HK-2 (cell line): ENCODE measurements at regions not wholly inside any gene's neighbourhood (a gene's known extent, or its start where the extent isn't known, plus 50 kb on each side); places are given as distances from the start of the nearest gene placed in this dataset.
"Not testable (repeated sequence)": the region's sequence is repeated elsewhere in the genome, so short reads cannot be mapped to it uniquely, and the experiment has no call there.

Source experiments
- DNase-seq: peaks from one replicate; pipeline ENCODE4 v3.0.0-alpha.2; 2018; ENCODE audit not compliant: unreplicated experiment

DNA sequence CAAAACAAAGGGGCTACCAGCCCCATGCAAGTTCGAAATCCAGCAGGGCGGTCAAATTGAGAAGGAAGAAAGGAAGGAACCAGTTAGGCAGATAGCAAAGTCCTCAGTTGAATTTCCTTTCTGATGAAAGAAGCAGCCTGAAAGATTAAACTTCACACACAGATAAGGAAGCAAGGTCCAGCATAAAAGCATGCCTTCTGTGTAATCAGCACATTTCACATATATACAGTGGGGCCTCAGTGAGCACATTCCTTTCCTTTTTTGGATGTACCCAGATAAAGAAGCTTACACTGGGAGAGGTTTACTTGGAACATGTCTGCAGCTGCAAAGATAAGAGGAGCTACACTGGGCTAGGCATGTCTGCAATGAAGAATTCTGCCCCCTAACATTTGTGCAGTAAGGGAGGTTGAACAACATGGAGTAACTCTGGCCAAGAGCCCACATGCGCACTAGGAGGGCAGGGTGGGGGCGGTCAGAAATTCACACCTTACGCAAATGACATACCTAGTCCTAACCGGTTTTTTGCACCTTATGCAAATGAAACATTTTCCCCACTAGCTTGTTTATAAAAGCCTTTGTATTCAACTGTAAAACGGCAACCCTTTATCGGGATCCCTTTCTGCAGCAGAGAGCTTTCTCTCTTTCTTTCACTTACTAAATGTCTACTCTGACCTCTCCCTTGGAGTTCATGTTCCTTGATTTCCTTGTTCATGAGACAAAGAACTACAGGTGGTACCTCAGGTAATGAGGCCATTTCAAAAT is 149.7 kb upstream of the FBXL17 start:
- no peak for DNase-seq

DNA sequence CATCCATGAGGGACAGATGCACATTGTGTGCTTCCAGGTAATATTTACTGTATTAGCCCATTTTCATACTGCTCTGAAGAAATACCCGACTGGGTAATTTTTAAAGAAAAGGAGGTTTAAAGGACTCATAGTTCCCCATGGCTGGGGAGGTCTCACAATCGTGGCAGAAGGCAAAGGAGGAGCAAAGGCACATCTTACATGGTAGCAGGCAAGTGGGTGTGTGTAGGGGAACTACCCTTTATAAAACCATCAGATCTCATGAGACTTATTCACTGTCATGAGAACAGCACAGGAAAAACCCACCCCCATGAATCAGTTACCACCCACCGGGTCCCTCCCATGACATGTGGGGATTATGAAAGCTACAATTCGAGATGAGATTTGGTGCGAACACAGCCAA is 148.8 kb upstream of the FBXL17 start:
- no peak for DNase-seq

DNA sequence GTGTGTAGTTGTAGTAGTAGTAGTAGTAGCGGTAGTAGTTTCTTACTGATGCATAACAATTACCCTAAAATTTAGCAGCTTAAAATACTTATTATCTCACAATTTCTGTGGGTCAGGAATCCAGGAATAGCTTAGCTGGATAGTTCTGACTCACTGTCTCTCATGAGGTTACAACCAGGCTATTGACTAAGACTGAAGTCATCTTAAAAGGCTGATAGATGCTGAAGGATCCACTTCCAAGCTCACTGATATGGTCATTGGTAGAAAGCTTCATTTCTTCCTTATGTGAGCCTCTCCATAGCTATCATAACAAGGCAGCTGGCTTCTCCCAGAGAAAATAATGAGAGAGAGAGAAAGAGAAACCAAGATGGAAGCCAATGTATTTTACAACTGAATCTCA is 147.5 kb upstream of the FBXL17 start:
- DNase-seq = no peak

DNA sequence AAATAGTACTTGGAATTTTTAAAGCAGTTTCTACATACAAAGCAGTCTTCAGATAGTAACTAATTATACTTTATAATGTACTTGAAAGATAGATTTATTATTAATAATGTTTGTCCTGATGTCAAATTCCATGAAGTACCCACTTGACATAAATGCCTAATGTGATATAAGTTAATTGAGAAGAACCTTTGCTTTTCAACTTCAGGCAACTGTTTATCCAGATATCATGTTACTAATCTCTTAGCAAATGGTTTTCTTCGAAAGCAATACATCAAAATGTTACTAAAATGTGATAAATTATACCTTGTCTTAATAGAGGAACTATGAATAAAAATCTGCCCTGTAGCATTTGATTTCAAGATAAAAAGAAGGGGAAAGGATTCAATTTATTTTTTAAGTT is 146.8 kb upstream of the FBXL17 start:
- DNase-seq = no peak

DNA sequence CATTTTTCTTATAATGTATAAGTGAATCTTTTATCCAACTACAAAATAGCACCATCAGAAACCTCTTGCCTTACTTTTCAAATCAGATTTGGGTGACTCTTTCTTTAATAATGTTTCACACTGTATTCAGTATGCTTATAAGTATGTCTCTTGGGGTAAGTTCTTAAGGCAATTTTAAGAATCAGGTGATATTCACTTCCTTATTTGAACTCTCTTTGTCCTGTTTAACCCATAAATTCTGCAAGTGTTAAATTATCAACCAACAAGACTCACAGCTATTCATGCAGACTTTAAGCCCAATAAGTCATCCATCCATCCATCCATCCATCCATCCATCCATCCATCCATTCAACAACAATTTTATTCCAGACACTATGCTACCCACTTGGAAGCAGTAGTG is 142.7 kb upstream of the FBXL17 start:
- DNase-seq = no peak

DNA sequence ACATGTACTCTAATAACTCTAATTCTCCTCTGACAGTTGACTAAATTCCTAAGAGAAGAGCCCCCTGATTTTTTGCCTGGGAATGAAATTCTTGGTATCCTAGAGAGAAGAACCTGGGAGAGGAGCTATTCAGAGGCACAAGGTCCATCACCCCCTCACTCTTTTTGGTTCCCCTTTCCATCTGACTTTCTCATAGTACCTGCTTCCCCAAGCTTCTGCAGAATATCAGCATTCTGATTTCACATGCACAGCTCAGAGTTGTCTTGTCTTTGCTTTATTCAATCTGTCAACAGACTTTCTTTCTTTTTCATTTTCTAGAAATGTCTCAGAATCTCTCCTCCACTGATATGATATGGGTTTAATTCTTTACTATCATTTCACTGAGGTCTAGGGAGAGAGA is 141.5 kb upstream of the FBXL17 start:
- no peak for DNase-seq

DNA sequence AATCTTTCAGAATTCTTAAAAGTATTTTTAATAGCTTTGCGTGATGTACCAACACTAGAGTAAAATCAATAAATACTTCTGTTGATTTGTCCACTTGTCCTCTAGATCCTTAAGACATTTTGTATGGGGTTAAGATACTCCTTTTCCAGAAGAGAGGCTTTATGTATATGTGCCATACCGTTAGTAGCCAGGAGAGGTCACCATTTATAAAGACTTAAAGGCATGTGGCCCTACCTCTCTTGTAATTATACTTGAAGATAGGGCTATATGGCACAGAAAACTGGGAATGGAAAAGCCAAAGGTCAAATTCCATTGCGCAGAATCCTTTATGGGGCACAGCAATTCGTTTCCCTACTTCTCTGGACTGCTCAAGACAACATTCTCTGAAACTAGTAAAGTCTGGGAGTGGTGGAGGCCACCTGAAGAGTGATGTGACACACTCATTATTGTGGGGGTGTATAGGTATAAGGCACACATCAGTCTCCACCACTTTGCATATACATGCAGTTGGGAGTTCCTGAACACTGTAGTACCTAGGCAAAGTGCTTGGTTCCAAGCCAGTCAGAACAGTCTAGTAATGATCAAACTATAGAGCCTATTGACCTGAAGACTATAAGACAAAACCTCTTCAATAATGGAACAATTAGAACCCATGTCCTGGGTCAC is 140.1 kb upstream of the FBXL17 start:
- no peak for DNase-seq

DNA sequence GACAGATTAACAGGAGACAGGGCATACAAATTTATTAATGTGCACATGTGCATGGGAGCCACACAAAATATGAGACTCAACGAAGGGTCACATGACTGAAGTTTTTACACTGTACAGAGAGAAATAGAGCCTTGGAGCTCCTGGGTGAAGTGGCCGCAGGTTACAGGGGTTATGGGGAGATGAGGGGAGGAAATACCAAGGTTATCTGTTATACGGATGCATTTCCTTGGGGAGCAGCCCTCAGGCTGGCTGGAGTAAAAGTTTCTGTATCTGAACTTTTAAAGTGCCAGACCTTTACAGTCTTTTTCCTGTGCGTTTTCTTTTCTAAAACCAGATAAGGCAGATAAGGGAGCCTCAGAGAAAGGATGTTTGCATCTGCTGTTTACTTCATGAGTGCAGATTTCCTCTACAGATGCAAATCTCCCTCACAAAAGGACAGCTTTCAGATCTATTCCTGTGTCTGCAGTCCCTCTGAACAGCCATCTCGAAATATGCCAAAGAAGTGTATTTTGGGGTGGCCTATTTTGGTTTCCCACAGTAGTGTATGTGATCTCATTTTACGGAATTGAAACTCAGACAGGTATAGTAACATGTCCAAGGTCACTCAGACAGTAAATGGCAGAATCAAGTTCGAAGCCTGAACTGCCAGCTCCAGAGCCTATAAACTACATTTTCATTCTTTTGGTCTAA is 139.3 kb upstream of the FBXL17 start:
- no peak for DNase-seq

DNA sequence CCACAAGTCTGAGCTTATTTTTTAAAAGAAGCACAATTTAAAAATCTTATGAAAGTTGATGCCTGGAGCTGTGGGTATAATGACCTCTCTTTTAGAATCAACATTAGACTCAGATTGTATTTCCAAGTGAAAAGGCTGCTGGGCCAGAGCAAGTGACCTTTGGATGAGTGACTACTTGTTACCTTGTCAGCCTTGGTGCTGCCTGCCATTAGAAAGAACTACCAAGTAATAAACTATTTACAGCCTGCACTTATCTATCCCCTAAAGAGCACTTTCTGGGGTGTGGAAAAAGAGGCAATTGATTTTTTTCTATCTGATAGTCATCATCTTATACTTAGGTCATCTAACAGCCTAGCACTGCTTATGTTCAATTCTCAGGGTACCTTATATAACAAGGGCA is 134.9 kb upstream of the FBXL17 start:
- no peak for DNase-seq

DNA sequence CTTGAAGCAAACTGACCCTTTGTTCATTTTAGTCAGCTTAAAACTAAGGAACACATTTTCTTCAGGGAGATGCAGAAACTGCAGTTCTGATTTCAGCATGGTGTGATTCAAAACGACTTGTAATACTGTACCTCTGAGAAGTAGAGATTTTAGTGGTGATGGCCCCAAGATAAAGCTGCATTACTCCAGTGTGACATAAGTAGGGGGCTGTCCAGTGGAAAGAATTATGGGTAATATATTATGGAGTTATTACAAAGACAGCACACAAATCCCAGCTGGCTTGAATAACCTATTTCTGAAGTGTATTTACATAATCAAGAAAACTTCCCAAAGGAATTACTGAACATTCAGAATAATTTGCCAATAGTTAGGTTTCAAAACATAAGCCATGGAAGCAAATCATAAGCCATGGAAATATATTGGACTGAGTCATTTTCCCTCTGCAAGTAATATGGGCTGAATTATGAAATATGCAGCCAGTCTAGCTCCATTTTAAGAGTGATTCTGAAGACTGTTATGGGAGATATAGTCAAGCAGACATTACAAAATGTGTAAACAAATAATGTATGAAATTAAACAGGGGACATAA is 133.7 kb upstream of the FBXL17 start:
- no peak for DNase-seq

DNA sequence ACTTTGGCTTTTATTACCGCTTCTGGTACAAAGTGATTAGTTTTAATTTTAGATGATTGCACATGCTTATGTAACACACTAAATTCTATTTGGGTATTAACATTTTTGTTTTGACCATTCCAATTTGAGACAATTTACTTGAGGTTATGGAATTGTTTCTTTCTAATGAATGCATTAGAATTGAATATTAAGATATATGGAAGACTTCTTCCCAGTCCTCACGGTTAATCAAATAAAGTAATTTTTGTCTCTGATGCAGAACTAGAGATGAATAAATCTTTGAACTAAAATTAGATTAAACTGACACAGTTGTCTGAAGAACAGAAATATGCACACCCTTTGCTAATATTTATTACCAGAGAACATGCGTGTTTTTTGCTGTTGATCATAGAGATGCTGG is 127.1 kb upstream of the FBXL17 start:
- no peak for DNase-seq

DNA sequence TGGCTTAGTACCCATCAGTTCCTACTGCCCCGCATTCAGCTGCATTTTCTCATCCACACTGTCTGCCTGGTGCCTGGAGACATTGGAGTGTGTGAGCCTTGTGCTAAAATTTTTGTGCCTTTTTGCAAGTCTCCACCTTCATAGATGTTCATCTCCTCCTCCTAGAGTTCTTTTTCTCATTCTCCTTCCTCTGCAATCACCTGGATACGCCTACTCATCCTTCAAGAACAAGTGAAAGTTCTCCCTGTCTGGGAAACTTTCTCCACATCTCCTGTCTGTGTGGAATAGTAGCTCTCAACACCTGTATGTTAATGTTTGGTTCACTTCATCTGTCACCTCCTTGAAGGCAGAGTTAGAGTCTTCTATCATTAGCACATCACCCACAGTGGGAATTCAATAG is 125.7 kb upstream of the FBXL17 start:
- no peak for DNase-seq

DNA sequence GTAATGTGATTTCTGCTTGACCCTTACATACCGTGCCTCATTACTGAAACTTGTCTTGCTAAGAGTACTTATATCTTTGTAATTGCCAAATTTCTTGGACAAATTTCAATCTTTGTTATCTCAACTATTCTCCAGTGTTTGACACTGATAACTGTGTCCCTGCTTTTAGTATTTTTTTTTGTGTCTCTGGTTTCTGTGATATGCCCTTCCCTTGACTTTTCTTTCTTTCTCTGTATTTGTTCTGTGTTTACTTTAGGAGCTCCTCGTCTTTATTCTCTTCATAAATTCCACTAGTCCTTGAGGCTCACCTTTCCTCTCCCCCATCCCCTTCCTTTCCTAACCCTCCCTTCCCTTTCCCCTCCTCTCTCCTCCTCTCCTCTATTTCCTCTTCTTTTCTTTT is 123.7 kb upstream of the FBXL17 start:
- DNase-seq = no peak

DNA sequence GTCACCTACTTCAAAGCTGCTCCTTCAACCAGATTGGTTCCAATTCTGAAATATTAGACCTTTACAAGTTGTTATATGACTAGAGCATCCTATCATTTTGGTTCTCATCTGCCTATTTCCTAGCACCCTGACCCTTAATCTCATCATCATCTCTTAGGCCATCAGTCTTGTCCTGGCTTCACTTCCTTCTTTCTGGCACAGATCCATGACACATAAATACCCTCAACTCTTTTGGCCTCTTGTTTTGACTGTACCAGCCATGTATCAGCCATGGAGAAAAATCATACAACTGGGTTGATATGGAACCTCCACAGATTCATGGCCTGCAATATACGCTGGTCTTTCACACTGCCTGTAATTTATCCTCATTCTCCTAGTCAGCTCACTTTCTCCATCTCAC is 123.1 kb upstream of the FBXL17 start:
- no peak for DNase-seq

DNA sequence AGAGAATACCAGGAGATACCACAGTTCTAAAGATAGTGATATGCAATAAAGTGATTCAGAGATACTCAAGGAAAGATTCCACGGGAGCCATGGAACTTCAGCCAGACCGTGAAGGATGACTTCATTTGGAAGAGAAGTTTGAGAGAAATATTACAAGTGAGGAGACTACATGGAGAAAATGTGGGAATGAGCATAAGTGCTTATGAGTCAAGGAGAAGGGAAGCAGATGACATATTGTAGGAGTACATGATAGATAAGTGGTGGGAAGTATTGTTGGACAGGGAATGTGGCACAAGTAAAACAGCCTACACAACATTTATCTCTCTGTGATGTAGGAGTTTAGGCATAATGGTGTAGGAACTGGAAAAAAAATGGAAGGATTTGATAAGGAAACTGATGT is 122.1 kb upstream of the FBXL17 start:
- no peak for DNase-seq

DNA sequence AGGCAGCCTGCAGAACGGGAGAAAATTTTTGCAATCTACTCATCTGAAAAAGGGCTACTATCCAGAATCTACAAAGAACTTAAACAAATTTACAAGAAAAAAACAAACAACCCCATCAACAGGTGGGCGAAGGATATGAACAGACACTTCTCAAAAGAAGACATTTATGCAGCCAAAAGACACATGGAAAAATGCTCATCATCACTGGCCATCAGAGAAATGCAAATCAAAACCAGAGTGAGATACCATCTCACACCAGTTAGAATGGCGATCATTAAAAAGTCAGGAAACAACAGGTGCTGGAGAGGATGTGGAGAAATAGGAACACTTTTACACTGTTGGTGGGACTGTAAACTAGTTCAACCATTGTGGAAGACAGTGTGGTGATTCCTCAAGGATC is 113.7 kb upstream of the FBXL17 start:
- DNase-seq = not testable (repeated sequence)

DNA sequence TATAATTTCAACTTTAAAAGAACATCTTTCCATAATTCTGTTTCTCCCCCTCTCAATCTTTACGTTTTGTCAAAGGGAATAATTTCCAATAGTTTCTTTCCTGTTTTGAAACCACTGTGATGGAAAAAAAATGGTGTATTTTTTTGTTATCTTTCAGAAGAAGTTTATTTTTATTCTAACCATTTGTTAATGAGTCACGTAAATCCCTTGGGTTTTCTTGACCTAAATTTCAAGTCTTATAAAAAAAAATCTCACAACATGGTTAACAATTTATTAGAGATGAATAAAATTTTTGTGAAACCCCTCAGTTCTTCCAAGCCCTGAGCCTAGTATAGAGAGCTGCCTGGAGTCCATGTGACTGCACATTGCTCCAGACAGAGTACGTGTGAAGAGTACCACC is 106.1 kb upstream of the FBXL17 start:
- DNase-seq = no peak

DNA sequence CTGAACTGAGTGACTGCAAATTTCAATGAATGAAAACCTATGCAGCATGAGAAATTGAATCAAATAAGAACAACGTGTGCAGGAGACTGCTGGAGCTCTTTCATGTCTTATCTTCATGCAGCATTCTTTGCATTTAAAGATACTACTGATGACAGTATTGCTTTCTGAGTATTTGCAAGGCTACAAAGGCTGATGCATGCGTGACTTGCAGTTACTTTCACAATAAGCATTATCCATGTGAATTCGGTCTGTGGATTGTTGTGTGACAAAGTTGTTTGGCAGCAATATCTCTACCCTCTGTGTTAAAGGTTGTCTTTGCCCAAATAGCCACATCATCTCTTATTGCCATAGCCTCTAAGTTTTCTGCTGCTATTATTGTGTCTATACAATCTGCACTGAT is 102.1 kb upstream of the FBXL17 start:
- no peak for DNase-seq

DNA sequence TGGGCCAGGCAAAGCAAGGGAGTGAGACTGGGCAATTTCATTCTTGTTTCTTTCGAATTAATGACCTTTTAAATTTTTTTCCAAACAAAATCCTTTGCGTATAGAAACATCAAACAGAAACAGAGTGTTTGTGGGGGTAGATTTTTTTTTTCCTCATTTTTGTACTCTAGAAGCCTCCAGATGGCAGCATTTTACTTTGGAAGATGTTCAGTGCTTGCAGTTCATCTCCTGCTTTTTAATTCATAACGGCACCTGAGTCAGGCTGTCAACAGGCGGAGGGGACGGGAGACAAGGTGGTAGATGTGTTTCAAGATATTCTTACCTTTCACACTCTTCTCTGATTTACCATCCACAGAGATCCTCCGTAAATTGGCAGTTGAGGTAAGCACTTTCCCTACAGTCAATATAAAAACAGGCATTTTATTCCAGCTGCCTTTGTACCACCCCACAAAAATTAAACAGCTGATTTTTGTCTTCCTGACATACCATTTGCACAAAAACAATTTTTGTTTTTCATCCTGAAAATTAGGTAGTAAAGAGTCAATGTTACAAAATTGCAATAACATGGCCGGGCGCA is 99.5 kb upstream of the FBXL17 start:
- DNase-seq = no peak

DNA sequence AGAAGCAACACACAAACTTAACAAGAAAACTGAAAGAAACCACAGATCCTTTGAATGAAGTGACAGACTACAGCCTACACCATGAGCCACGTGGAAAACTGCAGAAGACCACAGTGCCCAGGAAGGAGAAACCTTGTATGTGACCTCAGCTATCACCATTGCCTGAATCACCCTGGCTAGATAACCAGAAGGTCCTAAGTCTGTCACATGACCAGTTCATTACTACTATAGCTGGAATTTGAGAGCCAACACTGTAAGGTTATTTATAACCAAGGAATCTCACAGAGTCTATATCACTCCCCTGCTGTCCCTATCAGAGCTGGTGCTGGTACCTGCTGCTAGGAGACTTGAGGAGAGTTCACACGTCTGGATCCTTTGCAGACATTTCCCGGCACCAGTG is 90.3 kb upstream of the FBXL17 start:
- no peak for DNase-seq

DNA sequence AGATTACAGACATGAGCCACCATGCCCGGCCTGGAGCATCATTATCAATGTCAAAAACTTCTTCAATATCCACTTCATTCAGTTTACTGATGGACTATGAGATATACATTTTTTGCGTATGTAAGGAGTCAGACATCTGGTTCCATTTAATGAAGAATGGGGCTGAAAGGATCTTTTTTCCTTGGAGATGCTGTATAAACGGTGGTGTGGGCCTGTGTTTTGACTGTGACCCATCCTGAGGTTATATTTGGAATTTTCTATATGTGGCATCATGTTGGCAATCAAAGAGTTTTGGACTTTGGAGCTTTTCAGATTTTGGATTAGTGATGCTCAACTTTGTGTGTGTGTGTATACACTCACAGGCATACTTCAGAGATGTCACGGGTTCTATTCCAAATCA is 85.7 kb upstream of the FBXL17 start:
- DNase-seq = no peak

DNA sequence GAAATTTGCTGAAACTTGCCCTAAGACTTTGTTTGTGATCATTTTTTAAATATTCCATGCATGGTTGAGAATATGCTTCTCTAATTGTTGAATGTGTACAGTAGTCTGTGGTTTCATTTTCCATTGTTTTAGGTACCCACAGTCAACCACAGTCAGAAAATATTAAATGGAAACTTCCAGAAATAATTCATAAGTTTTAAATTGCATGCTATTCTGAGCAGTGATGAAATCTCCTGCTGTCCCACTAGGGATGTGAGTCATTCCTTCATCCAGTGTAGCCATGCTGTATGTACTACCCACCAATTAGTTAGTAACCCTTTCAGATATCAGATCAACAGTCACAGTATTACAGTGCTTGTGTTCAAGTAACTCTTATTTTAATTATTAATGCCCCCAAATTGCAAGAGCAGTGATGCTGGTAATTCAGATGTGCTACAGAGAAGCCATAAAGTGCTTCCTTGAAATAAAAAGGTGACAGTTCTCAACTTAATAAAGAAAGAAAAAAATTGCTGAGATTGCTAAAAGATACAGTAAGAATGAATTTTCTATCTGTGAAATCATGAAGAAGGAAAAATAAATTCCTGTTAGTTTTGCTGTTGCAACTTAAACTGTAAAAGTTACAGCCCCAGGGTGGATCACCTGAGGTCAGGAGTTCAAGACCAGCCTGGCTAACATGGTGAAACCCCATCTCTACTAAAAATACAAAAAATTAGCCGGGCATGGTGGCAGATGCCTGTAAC is 79.9 kb upstream of the FBXL17 start:
- no peak for DNase-seq
